HG02852 (cell line): ENCODE measurements at regions not wholly inside any gene's neighbourhood (a gene's known extent, or its start where the extent isn't known, plus 50 kb on each side); places are given as distances from the start of the nearest gene placed in this dataset.
"Not testable (repeated sequence)": the region's sequence is repeated elsewhere in the genome, so short reads cannot be mapped to it uniquely, and the experiment has no call there.

Source experiments
- ATAC-seq: cut with Tn5 transposase; IDR thresholded peaks from one replicate; pipeline ENCODE4 v1.9.1; 2021; ENCODE audit warnings: mild to moderate bottlenecking, moderate library complexity; ENCODE audit not compliant: unreplicated experiment

GRCh38 chr14:99011385-99011784, 260.6 kb downstream of the BCL11B start:
- no peak for ATAC-seq

DNA sequence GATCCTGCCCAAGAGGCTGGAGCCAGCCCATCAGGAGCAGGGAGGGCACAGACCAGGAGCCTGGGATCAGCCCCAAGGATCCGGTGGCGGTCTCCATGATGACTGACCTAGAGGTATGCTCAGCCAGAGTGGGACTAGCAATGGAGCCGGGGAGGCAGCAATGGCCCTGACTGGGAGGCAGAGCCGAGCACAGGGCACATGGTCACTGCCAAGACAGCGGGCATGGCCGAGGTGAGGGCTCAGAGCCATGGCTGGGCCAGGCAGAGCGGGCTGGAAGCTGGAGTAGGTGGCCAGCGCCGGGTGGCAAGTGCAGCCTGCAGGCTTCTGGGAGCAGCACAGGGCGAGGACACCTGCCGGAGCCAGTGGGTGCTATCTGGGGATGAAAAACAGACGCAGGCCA, 259.3 kb downstream of the BCL11B start:
- no peak for ATAC-seq

DNA sequence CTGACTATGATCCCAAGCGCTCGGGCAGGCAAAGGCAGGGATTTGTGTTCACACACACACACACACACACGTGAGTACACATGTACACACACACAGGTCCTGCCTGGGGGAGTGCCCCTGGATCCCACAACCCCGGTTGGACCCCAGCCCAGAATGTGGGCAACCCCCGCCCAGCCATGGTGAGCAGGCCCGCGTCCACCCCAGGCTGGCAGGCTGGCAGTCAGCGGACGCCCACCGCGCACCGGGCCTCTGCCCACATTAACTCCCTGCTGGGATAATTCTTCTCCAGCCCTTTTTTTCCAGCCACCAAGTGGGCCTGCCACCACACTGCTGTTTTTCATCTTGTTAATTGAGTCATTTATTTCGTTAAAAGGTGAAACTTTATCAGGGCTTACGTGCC, 256.2 kb downstream of the BCL11B start:
- ATAC-seq: no peak

DNA sequence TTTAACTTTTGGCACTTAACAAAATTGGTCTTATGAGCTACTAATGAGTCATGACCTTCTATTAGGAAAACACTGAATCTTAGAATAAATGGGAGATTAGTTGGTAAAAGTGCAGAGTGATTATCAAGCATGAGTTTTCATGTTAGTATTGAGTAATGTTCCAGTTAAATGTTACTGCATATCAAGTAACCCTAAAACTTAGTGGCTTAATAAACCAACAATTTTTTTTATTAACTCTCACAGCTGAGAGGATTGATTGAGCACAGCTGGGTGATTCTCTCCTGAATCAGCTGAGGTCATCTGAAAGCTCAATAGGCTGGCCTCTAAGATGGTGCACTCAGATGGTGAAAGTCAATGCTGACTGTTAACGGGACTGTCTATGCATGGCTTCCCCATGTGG, 248.6 kb downstream of the BCL11B start:
- ATAC-seq: no peak

DNA sequence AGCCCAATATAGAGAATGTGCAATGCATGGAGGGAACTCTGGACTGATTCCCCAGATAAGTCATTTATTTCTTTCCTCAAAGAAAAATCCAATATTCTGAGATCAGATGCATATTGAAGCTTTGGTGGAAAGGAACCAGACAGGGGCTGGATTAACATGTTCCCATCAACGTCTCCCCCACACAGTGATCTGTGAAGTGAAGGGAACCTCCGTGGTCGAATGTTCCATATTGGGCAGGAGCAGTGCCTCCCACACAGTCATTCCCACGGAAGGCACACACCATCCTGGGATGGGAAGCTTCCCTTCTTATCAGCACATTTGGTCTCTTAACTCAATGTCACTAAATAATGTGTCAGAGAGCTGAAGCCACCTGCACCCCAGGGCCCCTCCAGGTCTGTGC, 247.1 kb downstream of the BCL11B start:
- no peak for ATAC-seq

DNA sequence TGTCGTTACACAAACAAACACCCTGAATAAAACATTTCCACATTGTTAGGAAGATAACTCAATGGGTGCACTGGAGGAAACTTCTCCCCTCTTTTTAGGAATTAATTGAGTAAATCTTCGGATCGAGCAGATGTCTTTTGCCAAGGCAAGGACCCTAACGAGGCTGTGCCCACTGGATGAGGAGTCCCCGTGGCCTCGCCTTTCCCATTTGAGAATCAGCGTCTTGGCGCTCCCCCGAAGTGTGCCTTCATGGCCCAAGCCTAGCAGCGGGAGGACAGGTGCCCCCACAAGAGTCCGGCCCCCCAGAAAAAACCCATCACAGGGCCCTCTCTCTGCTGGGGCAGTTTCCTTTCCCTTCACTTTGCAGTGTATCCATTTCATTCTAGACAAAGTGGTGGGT, 246.6 kb downstream of the BCL11B start:
- no peak for ATAC-seq

DNA sequence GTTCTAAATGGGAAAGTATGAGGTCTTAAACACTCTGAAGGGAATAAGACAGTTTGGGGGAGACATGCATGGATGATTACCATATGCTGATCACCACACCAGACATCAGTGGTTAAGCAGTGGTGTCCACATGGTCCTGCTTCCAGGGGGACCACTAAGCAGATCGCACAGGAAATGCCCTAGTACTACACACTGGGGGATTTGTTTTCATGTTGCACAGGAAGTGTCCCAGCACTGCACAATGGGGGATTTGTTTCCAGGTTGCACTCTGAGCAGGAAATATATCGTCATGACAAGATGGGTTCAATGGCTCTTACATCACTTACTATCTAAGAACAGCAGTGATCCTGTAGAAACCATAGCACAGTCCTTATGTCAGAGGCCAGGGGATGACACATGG, 245.5 kb downstream of the BCL11B start:
- no peak for ATAC-seq

- ATAC-seq: no peak
Measured at GRCh38 chr14:99028041-99028440, 244.0 kb downstream of the BCL11B start.

GRCh38 chr14:99028521-99028920, 243.5 kb downstream of the BCL11B start:
- no peak for ATAC-seq

DNA sequence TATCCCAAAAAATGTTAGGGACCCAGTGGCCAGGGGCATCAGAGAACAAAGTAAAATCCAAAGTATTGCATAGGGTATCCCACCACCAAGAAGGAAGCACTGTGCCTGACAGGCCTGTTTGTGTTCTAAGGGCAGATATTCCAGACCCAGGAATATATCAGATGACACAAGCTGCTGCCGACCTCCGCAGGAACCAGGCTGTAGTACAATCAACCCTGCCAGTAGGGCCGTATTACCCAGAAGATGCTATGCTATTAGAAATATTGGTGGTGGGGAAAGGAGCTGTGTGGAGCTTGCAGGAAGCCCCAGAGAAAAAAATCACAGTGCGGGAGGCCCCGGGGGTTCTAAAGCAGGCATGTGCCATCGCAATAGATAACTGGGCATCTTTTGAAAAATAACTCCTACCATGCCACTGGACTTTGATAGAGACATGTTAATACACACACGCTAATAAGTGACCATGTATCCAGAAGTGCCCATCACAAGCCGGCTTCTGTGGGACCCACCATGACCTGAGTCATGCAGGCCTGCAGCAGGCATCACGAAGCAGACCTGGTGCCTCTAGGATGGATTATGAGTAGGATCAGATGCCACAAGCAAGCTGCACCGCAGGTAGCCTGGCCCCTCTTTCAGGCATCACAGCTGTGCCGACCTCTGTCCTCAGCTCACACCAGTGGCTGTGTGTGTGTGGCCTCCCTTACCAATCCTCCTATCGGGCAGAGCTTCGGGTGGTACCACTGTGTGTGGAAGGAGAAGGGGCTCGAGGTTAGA, 242.7 kb downstream of the BCL11B start:
- ATAC-seq: no peak

DNA sequence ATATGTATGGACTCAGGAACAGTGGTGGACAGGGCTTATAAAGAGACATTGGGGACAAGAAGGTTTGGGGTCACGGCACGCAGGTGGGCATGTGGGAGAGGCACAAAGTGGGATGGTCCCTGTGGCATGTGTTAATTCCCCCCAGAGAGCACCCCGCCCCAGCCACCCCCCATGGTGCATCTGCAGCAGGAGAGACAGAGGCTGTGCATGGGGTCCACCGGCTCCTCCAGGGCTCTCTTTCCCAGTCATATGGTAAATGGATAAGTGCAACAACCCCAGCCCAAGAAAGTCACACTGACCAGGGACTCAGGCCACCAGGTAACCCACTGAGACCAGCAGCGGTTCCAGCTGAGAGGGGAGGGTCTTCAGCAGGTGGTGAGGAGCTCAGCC, 242.1 kb downstream of the BCL11B start:
- no peak for ATAC-seq

- ATAC-seq: no peak
Measured at GRCh38 chr14:99030454-99030853, 241.5 kb downstream of the BCL11B start.

GRCh38 chr14:99032759-99033158, 239.2 kb downstream of the BCL11B start:
- ATAC-seq: no peak

GRCh38 chr14:99033951-99034350, 238.0 kb downstream of the BCL11B start:
- ATAC-seq: no peak

DNA sequence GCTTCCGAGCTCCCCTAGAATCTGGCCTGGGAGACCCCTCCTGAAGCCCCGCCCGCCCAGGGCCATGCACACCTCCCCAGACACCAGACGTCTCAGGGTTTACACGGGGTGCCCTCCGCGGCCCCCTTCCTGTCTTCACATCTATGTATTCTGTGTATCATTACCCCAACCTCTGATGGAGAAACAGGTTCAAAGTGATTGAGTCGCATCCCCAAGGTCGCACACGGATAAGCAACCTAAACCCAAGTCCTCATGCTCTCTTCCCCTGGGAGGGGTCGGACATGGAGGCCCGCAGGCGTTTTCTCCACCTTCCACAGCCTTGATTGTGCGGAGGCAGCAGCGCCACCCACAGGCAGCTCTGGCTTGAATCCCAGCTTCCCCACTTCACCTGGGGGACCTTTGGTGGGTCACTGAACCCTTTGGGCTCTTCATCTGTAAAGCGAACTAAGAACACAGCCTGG, 237.3 kb downstream of the BCL11B start:
- no peak for ATAC-seq

DNA sequence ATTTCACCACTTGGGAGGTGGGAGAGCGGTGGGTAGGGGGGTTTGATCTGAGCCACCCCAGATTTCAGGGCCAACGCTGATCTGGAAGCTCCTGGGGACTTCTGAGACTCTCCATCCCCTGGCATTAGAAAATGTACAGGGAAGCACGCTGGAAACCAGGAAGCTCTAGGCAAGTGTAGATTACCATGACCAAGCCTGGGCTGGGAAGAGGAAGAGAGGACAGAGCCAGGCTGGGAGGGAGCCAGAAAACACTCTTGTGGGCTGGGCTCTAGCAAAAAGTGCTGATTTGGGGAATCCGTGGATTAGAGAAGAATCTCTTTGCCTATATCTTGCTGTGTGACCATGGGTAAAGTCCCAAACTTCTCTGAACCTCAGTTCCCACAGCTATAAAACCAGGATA, 236.7 kb downstream of the BCL11B start:
- no peak for ATAC-seq

DNA sequence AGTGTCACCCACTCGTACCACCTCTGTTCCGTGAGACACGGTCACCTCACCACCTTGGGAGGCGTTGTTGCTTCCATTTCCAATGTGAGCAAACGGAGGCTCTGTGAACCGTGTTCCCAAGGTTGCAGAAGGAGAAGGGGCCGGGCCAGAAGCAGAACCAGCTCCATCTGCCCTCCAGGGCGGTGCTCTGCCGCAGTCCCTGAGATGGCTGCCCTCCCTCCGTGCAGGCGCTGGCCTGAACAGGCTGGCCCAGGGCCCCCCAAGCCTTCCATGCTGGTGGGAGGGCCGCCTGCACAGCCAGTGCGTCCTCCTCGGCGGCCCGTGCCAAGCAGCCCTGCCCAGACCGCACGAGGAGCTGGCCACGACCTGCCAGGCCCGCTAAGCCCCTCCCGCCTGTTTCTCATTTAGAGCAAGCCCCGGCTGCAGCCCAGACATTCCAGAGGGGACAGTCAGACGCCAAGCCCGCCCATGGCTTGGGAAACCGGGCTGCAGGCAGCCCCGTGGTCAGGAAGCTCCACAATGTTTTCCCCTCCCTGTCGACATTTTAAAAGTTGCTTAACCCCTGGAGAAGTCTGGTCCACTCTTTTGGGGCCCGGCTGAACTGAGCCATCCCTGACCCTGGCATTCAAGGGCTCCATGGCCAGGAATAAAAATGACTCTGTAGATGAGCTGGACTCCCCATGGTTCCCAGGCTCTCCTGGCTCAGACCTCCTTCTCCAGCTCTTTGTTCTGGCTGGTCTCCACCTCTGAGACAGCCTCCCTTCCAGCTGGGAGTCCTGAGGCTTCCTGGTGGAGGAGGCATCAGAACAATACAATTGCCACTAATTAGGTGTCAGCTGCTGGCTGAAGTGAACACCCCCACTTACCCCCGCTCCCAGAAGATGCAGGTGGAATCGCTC, 236.0 kb downstream of the BCL11B start:
- no peak for ATAC-seq

DNA sequence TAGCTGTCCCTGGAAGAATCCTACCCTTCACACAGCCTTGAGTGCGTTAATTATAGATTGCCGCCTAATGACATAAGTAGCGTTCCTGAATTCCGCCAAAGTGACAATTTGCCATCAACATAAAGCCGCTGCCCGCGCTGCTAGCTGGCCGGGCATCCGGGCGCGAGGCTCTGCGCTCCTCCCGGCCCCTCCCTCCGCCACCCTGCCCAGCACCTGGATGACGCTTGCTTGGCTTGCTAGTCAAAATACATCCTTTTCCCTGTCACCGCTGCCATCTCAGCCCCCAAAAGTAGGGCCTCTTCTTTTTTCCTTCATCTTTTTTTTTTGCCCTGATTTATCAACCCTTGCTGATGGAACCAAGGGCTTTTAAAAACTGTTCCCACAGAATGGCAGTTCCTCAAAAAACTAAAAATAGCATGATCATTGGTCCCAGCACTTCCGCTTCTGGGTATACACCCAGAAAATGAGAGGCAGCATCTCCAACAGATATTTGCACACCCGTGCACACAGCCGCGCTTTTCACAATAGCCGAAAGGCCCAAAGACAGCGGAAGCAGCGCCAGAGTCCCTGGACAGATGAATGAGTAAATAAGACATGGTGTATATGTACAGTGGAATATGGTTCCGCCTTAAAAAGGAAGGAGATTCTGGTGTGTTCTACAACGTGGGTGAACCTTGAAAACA, 235.2 kb downstream of the BCL11B start:
- ATAC-seq: no peak

DNA sequence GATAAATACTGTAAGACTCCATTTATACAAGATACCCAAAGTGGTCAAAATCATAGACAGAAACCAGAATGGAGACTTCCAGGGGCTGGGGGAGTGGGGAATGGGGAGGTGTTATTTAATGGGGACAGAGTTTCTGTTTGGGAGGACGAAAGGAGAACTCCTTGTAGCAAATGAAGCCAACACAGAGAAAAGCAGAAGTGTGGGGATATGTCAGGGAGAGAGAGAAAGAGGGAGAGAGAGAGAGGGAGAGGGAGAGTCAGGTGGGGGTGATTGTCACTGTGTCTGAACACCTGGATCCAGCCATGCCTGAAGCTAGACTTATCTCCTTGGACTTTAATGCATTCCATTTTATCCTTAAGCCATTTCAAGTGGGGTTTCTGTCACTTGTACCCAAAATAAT, 234.7 kb downstream of the BCL11B start:
- ATAC-seq: not testable (repeated sequence)

GRCh38 chr14:99037777-99038430, 234.1 kb downstream of the BCL11B start:
- ATAC-seq: no peak

DNA sequence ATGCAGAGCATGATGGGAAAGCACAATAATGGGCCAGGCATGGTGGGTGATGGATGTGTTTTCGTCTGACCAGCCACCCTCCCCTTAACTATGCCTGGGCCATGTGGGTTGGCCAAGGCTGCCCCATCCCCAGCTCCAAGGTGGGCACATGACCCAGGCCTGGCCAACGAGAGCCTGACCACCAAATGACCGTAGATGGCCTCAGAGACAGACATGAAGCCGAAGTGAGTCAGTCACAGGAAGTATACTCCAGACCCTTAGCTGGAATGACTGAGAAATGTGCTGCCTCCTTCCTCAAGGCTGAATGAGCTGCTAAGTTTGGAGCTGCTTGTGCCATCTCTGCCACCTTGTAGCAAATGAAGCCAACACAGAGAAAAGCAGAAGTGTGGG, 233.6 kb downstream of the BCL11B start:
- no peak for ATAC-seq
